ENCODE measurements at regions not wholly inside any gene's neighbourhood (a gene's known extent, or its start where the extent isn't known, plus 50 kb on each side); places are given as distances from the start of the nearest gene placed in this dataset.

DNA sequence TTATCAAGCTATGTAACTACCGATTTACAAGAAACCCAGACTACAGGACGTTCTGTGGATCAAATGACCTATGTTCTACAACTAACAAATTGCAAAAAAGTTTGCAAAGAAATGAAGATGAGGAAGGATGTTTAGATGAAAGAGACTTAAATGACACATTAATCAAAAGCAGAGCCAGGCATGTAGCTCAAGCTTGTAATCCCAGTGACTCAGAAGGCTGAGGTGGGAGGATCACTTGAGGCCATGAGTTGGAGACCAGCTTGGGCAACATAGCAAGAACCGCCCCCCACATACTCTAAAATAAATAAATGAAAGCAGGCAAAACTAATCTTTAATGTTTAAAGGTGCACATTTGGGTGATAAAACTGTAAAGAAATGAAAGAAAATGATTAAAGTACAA is 331.9 kb downstream of the BTG1 start:
- TF ChIP-seq, protein P1, sequence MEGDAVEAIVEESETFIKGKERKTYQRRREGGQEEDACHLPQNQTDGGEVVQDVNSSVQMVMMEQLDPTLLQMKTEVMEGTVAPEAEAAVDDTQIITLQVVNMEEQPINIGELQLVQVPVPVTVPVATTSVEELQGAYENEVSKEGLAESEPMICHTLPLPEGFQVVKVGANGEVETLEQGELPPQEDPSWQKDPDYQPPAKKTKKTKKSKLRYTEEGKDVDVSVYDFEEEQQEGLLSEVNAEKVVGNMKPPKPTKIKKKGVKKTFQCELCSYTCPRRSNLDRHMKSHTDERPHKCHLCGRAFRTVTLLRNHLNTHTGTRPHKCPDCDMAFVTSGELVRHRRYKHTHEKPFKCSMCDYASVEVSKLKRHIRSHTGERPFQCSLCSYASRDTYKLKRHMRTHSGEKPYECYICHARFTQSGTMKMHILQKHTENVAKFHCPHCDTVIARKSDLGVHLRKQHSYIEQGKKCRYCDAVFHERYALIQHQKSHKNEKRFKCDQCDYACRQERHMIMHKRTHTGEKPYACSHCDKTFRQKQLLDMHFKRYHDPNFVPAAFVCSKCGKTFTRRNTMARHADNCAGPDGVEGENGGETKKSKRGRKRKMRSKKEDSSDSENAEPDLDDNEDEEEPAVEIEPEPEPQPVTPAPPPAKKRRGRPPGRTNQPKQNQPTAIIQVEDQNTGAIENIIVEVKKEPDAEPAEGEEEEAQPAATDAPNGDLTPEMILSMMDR (IDR thresholded peaks at IDR 0.05; ENCODE audit: insufficient read depth, missing control alignments), result no peak
- FAIRE-seq (no peak), DNase-seq (ENCODE audit: insufficient read length, low spot score) (no peak)

DNA sequence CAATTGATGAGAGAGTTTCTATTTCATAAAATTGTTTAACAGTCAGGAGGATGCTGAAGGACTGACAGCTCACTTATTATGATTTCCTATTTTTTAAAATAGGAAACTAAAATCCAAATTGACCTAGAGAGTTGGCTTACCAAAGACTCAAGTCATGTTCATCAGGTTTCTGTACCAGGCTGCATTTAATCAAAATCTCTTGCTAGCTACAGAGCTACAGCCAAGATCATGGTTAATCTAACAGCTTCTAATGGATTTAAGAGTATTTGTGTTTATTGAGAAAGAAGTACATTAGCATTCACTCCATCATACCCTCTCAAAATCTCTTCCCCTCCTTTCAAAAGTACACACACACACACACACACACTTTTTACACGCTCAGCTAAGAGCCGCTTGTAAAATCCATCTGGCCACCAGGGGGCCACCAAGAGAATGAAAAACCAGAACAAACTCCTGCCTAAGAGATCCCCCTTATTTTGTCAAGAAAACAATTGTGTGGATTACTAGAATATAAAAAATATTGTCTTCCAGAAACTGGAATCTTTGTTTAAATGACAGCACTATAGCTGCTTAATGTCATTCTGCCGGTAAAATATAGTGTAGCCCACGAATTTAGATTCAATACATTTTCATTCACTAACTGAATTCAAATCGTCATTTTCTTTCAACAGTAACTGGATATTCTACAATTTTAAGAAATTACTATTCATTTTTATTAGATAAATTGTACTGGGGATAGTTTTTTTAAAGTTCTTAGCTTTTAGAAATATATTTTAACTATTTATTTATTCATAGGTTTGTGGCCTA is 334.0 kb downstream of the BTG1 start:
- FAIRE-seq (peak; percentile 77), DNase-seq (ENCODE audit: insufficient read length, low spot score) (no peak)
- TF ChIP-seq, protein P1 (IDR thresholded peaks at IDR 0.05; ENCODE audit: insufficient read depth, missing control alignments), result peak; percentile 62

DNA sequence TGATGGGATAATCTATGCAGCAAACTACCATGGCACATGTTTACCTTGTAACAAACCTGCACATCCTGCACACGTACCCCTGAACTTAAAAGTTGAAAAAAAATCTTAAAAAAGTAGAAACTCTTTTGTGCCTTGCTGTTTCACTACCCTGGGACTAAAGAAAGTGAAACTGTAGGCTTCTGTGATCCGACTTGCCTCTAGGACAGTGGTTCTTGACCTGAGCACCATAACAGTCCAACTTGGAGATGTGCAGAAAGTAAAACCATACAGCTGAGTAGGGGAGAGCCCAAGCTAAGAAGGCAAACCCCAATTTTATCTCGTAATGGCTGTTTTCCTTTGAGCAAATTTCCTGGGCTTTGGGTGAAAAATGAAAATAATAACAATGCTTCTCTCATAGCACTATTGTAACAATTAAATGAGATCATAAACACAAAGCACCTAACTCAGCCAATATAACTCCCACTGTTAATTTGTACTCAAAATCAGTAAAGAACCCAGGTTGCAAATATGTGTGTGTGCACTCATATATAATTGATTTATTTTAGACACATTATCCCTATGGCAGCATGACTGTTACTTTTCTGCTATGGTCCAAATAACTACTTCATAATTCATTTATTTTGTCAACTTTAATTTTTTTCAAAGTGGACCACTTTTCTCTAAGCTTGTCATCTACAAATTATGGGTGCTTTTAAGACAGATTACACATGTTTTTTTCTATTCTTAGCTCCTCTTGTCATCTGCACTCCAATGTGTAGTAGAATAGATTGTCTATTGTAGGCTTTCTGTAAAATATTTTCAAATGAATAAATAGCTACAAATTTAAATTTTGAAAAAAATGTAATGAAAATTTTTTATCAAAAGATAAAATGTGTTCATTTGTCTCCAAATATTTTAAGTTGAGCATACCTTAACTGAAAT is 334.9 kb downstream of the BTG1 start:
- TF ChIP-seq, protein P1 (IDR thresholded peaks at IDR 0.05; ENCODE audit: insufficient read depth, missing control alignments), result no peak
- FAIRE-seq (no peak), DNase-seq (ENCODE audit: insufficient read length, low spot score) (no peak)

DNA sequence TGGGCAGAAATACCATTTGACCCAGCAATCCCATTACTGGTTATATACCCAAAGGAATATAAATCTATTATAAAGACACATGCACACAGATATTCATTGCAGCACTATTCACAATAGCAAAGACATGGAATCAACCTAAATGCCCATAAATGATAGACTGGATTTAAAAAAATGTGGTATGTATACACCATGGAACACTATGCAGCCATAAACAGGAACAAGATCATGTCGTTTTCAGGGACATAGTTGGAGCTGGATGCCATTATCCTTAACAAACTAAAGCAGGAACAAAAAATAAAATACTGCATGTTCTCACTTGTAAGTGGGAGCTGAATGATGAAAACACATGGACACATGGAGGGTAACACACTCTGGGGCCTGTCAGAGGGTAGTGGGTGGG is 335.6 kb downstream of the BTG1 start:
- DNase-seq (ENCODE audit: insufficient read length, low spot score) (no peak), FAIRE-seq (no peak)
- TF ChIP-seq, protein P1 (IDR thresholded peaks at IDR 0.05; ENCODE audit: insufficient read depth, missing control alignments), result no peak

DNA sequence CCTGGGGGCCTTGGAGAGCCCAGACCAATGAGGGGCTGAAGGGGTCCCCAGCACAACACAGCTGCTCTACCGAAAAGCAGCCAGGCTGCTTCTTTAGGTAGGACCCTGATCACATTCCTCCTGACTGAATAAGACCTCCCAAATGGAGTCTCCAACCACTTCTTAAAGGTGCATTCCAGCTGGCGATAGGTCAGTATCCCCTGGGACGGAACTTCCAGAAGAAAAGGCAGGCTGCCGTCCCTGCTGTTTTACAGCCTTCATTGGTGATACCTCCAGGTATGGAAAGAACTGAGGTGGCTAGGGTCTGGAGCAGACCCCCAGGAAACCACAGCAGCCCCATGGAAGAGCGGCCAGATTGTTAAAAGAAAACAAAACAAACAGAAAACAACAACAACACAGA is 340.6 kb downstream of the BTG1 start:
- no peak for FAIRE-seq

DNA sequence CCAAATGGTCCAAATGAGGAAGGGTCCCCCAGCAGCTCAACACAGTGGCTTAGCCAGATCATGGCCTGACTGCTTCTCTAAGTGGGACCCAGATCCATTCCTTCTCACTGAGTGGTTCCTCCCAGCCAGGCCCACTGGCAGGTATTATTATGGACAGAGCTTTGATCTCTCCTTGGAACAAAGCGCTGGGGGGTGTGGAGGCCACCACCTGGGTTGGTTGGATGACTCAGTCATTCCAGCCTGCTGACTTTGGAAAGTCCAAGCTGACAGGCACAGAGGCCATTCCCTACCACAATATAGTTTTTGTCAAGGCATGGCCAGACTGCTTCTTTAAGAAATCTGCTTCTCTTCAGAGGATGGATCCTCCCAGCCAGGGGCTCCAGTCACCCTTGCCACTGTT is 341.1 kb downstream of the BTG1 start:
- FAIRE-seq, result no peak

More for the DNA sequence above, 340.6 kb downstream of the BTG1 start:
- no peak for DNase-seq (ENCODE audit: insufficient read length, low spot score)
- TF ChIP-seq, protein P1 (IDR thresholded peaks at IDR 0.05; ENCODE audit: insufficient read depth, missing control alignments), result no peak

More for the DNA sequence above, 341.1 kb downstream of the BTG1 start:
- no peak for DNase-seq (ENCODE audit: insufficient read length, low spot score)
- TF ChIP-seq, protein P1 (IDR thresholded peaks at IDR 0.05; ENCODE audit: insufficient read depth, missing control alignments), result no peak

Data from D721Med (cell line).